ENCODE measurements at regions not wholly inside any gene's neighbourhood (a gene's known extent, or its start where the extent isn't known, plus 50 kb on each side); places are given as distances from the start of the nearest gene placed in this dataset.

GRCh38 chr1:56297208-56297607 is 282.2 kb downstream of the PLPP3 start:
- CTCF ChIA-PET: no interaction called here
- no peak for TF ChIP-seq CTCF (IDR thresholded peaks at IDR 0.05; ENCODE audit: unreplicated experiment)
- intact Hi-C loops (cut with micrococcal nuclease; ENCODE audit: unreplicated experiment): no loop called here
- Mint-ChIP-seq H3K4me1 (ENCODE audit: low read depth, unreplicated experiment) (no peaks in the 10 kb centered on the region), H3K27ac (ENCODE audit: unreplicated experiment) (no peak overlapping the region), H3K9me3 (ENCODE audit: low read depth, unreplicated experiment) (peaks cover 6% of the 10 kb centered on the region), H3K4me3 (ENCODE audit: low read depth, unreplicated experiment) (no peak overlapping the region), H3K36me3 (ENCODE audit: insufficient read depth, unreplicated experiment) (no peaks in the 10 kb centered on the region), H3K27me3 (ENCODE audit: unreplicated experiment) (no peaks in the 10 kb centered on the region)
- no peak for DNase-seq
- BruUV-seq (replicated peaks): no TSS peak

GRCh38 chr1:56295949-56296929 is 283.1 kb downstream of the PLPP3 start:
- BruUV-seq (replicated peaks): no TSS peak
- DNase-seq: no peak
- intact Hi-C loops (cut with micrococcal nuclease; ENCODE audit: unreplicated experiment): no loop called here
- Mint-ChIP-seq H3K27me3 (ENCODE audit: unreplicated experiment) (no peaks in the 10 kb centered on the region), H3K4me1 (ENCODE audit: low read depth, unreplicated experiment) (no peaks in the 10 kb centered on the region), H3K9me3 (ENCODE audit: low read depth, unreplicated experiment) (peaks cover 6% of the 10 kb centered on the region), H3K27ac (ENCODE audit: unreplicated experiment) (no peak overlapping the region), H3K36me3 (ENCODE audit: insufficient read depth, unreplicated experiment) (no peaks in the 10 kb centered on the region), H3K4me3 (ENCODE audit: low read depth, unreplicated experiment) (no peak overlapping the region)
- no peak for TF ChIP-seq CTCF (IDR thresholded peaks at IDR 0.05; ENCODE audit: unreplicated experiment)
- CTCF ChIA-PET: no interaction called here

GRCh38 chr1:56291374-56291919 is 287.9 kb downstream of the PLPP3 start:
- peaks cover 6% of the 10 kb centered on the region for H3K9me3 Mint-ChIP-seq (ENCODE audit: low read depth, unreplicated experiment)
- no peaks in the 10 kb centered on the region for H3K36me3 Mint-ChIP-seq (ENCODE audit: insufficient read depth, unreplicated experiment)
- no TSS peak for BruUV-seq (replicated peaks)
- CTCF ChIA-PET: no interaction called here
- DNase-seq: no peak
- H3K27ac Mint-ChIP-seq (ENCODE audit: unreplicated experiment): no peak overlapping the region
- H3K27me3 Mint-ChIP-seq (ENCODE audit: unreplicated experiment): no peaks in the 10 kb centered on the region
- no peak for TF ChIP-seq CTCF (IDR thresholded peaks at IDR 0.05; ENCODE audit: unreplicated experiment)
- intact Hi-C loops (cut with micrococcal nuclease; ENCODE audit: unreplicated experiment): no loop called here
- no peak overlapping the region for H3K4me3 Mint-ChIP-seq (ENCODE audit: low read depth, unreplicated experiment)
- H3K4me1 Mint-ChIP-seq (ENCODE audit: low read depth, unreplicated experiment): peaks cover 9% of the 10 kb centered on the region

GRCh38 chr1:56289260-56289659 is 290.1 kb downstream of the PLPP3 start:
- intact Hi-C loops (cut with micrococcal nuclease; ENCODE audit: unreplicated experiment): loop anchor here (5.0 to 10.0 kb wide), 2 partner anchors 97 to 186 kb away; no protein-coding TSS in a partner anchor
- Mint-ChIP-seq H3K9me3 (ENCODE audit: low read depth, unreplicated experiment) (peaks cover 5% of the 10 kb centered on the region), H3K4me3 (ENCODE audit: low read depth, unreplicated experiment) (no peak overlapping the region), H3K27ac (ENCODE audit: unreplicated experiment) (no peak overlapping the region), H3K36me3 (ENCODE audit: insufficient read depth, unreplicated experiment) (no peaks in the 10 kb centered on the region), H3K4me1 (ENCODE audit: low read depth, unreplicated experiment) (peaks cover 31% of the 10 kb centered on the region), H3K27me3 (ENCODE audit: unreplicated experiment) (no peaks in the 10 kb centered on the region)
- no peak for DNase-seq
- CTCF ChIA-PET: no interaction called here
- TF ChIP-seq CTCF (IDR thresholded peaks at IDR 0.05; ENCODE audit: unreplicated experiment): no peak
- no TSS peak for BruUV-seq (replicated peaks)

All from Calu3 (cell line).